ENCODE measurements at regions not wholly inside any gene's neighbourhood (a gene's known extent, or its start where the extent isn't known, plus 50 kb on each side); places are given as distances from the start of the nearest gene placed in this dataset.

GRCh38 chr18:78510636-78511035 lies 469.0 kb upstream of the SALL3 start:
- Histone ChIP-seq H3K9me3 (ENCODE audit: control insufficient read depth, low read depth, low read length) (peaks cover 14% of the 10 kb centered on the region), H3K4me2 (ENCODE audit: control insufficient read depth, extremely low read depth, insufficient read depth, low read depth, low read length) (no peak overlapping the region), H3K9me1 (ENCODE audit: control insufficient read depth, extremely low read depth, insufficient read depth, low read length) (no peaks in the 10 kb centered on the region), H3K9ac (ENCODE audit: control insufficient read depth, extremely low read depth, insufficient read depth, low read length) (no peak overlapping the region), H3K79me2 (ENCODE audit: control insufficient read depth, insufficient read depth, low read length) (no peaks in the 10 kb centered on the region), H2AFZ (ENCODE audit: control insufficient read depth, low read length) (no peak overlapping the region), H3K27ac (ENCODE audit: control insufficient read depth, insufficient read depth, low read length) (no peak overlapping the region), H3K36me3 (ENCODE audit: control insufficient read depth in 2 of 2, extremely low read depth in 1 of 2, insufficient read depth in 2 of 2, low read length in 2 of 2) (no peaks in the 10 kb centered on the region), H3K4me1 (ENCODE audit: control insufficient read depth, extremely low read depth, insufficient read depth, low read length) (no peaks in the 10 kb centered on the region), H3K4me3 (ENCODE audit: control insufficient read depth in 2 of 3, extremely low read depth in 1 of 3, insufficient read depth in 2 of 3, low read depth in 1 of 3, low read length in 3 of 3) (no peak overlapping the region), H3K27me3 (ENCODE audit: control insufficient read depth, extremely low read depth, insufficient read depth, low read length) (no peaks in the 10 kb centered on the region), H4K20me1 (ENCODE audit: control insufficient read depth, extremely low read depth, insufficient read depth, low read length) (no peaks in the 10 kb centered on the region)
- no peak for DNase-seq (ENCODE audit: low read depth, low spot score)
- no peak for TF ChIP-seq CTCF (optimal IDR thresholded peaks at IDR 0.05 in 1 of 3, IDR thresholded peaks at IDR 0.05 in 1 of 3, conservative IDR thresholded peaks at IDR 0.05 in 1 of 3; ENCODE audit: extremely low read depth in 1 of 3, insufficient read depth in 2 of 3, low read length in 3 of 3)
- TF ChIP-seq EZH2 (IDR thresholded peaks at IDR 0.05; ENCODE audit: low read length), result no peak
- dilution Hi-C loops (cut with MboI; ENCODE audit: extremely low pct_ligation_motif_present, low sequenced_read_pairs), result no loop called here
- no peak for FAIRE-seq

GRCh38 chr18:78511666-78512601 lies 467.7 kb upstream of the SALL3 start:
- no peaks in the 10 kb centered on the region for H3K36me3 ChIP-seq (ENCODE audit: control insufficient read depth in 2 of 2, extremely low read depth in 1 of 2, insufficient read depth in 2 of 2, low read length in 2 of 2)
- H3K4me1 ChIP-seq (ENCODE audit: control insufficient read depth, extremely low read depth, insufficient read depth, low read length), result no peaks in the 10 kb centered on the region
- TF ChIP-seq EZH2 (IDR thresholded peaks at IDR 0.05; ENCODE audit: low read length) (no peak), CTCF (optimal IDR thresholded peaks at IDR 0.05 in 1 of 3, IDR thresholded peaks at IDR 0.05 in 1 of 3, conservative IDR thresholded peaks at IDR 0.05 in 1 of 3; ENCODE audit: extremely low read depth in 1 of 3, insufficient read depth in 2 of 3, low read length in 3 of 3) (no peak)
- no peaks in the 10 kb centered on the region for H3K27me3 ChIP-seq (ENCODE audit: control insufficient read depth, extremely low read depth, insufficient read depth, low read length)
- peaks cover 14% of the 10 kb centered on the region for H3K9me3 ChIP-seq (ENCODE audit: control insufficient read depth, low read depth, low read length)
- H3K9ac ChIP-seq (ENCODE audit: control insufficient read depth, extremely low read depth, insufficient read depth, low read length), result no peak overlapping the region
- dilution Hi-C loops (cut with MboI; ENCODE audit: extremely low pct_ligation_motif_present, low sequenced_read_pairs), result no loop called here
- no peak overlapping the region for H3K4me3 ChIP-seq (ENCODE audit: control insufficient read depth in 2 of 3, extremely low read depth in 1 of 3, insufficient read depth in 2 of 3, low read depth in 1 of 3, low read length in 3 of 3)
- no peaks in the 10 kb centered on the region for H4K20me1 ChIP-seq (ENCODE audit: control insufficient read depth, extremely low read depth, insufficient read depth, low read length)
- H3K79me2 ChIP-seq (ENCODE audit: control insufficient read depth, insufficient read depth, low read length), result no peaks in the 10 kb centered on the region
- no peak overlapping the region for H3K4me2 ChIP-seq (ENCODE audit: control insufficient read depth, extremely low read depth, insufficient read depth, low read depth, low read length)
- no peak overlapping the region for H2AFZ ChIP-seq (ENCODE audit: control insufficient read depth, low read length)
- no peak overlapping the region for H3K27ac ChIP-seq (ENCODE audit: control insufficient read depth, insufficient read depth, low read length)
- DNase-seq (ENCODE audit: low read depth, low spot score) (no peak), FAIRE-seq (no peak)
- H3K9me1 ChIP-seq (ENCODE audit: control insufficient read depth, extremely low read depth, insufficient read depth, low read length), result no peaks in the 10 kb centered on the region

All from keratinocyte (primary cell).